Heart left ventricle (tissue), 16 donors: ENCODE measurements at regions not wholly inside any gene's neighbourhood (a gene's known extent, or its start where the extent isn't known, plus 50 kb on each side); places are given as distances from the start of the nearest gene placed in this dataset.

ENCODE experiments used
- ATAC-seq, 4 donors: fragments of 200-7000 bp; cut with Tn5 transposase; one replicate each; pipeline ENCODE4 v1.9.1; 2020 to 2022; ENCODE audit warnings: moderate library complexity in 4 of 4, mild to moderate bottlenecking in 3 of 4, moderate number of reproducible peaks in 1 of 4
- DNase-seq, 5 donors: peaks; one replicate each; pipeline ENCODE4 v3.0.0-alpha.2; 2020
- H3K27ac ChIP-seq, 12 donors: fragments of 200-600 bp; sonication (generic) in 4 of 12; one replicate each; pipeline versions ENCODE4 v1.5.0 to v1.8.0; 2016 to 2022; ENCODE audit warnings: mild to moderate bottlenecking in 2 of 12
- H3K27me3 ChIP-seq, 9 donors: fragments of 200-600 bp; sonication (generic) in 2 of 9; one replicate each; pipeline versions ENCODE4 v1.5.1 to v1.8.0; 2016 to 2022; ENCODE audit warnings: mild to moderate bottlenecking in 3 of 9
- H3K36me3 ChIP-seq, 9 donors: fragments of 200-600 bp; sonication (generic) in 2 of 9; one replicate each; pipeline versions ENCODE4 v1.5.0 to v1.8.0; 2018 to 2022; ENCODE audit warnings: mild to moderate bottlenecking in 2 of 9
- H3K4me1 ChIP-seq, 12 donors: fragments of 200-600 bp; sonication (generic) in 4 of 12; one replicate each; pipeline versions ENCODE4 v1.5.0 to v1.8.0; 2016 to 2022; ENCODE audit warnings: mild to moderate bottlenecking in 3 of 12
- H3K4me3 ChIP-seq, 12 donors: fragments of 200-600 bp; sonication (generic) in 4 of 12; one replicate each; pipeline versions ENCODE4 v1.5.0 to v1.8.0; 2017 to 2022; ENCODE audit warnings: mild to moderate bottlenecking in 9 of 12, moderate library complexity in 4 of 12
- H3K9me3 ChIP-seq, 12 donors: fragments of 200-600 bp; sonication (generic) in 4 of 12; one replicate each; pipeline versions ENCODE4 v1.5.0 to v1.8.0; 2016 to 2022; ENCODE audit warnings: mild to moderate bottlenecking in 1 of 12
- POLR2A ChIP-seq, 2 donors: fragments of 450-650 bp; IDR thresholded peaks; one replicate each; pipeline ENCODE4 v1.6.1; 2017; ENCODE audit warnings: antibody characterized with exemption in 2 of 2, mild to moderate bottlenecking in 2 of 2, moderate library complexity in 2 of 2
- WGBS, 4 donors: extraction: QIAGEN DNeasy Blood & Tissue Kit in 2 of 4; methylation state at CpG; one replicate each; pipeline versions ENCODE4 v1.1.5 to v1.1.7; 2013 to 2018; 5-methylcytosine and 5-hydroxymethylcytosine counted together
- intact Hi-C, 10 donors: fragments of 100-400 bp; cut with DNase I; formaldehyde crosslinking; loops; one replicate each; pipeline versions ENCODE4 v1.11.1 to v1.14.2; 2022
- TF ChIP-seq, protein P1 (sequence below), 12 donors: fragments of 200-600 bp; sonication (generic) in 4 of 12; IDR thresholded peaks; one replicate each; pipeline versions ENCODE4 v1.5.0 to v1.8.0; 2018 to 2022; ENCODE audit warnings: antibody characterized with exemption in 12 of 12, mild to moderate bottlenecking in 5 of 12
- donor health status: ischemic (EF 13 %, LVEDD 7.1; RV severe dilation, severe dysfunction).
- donor health status: healthy with polysubstance abuse.
- donor health status: DM: no; HTN: yes; CAD: no.
- donor health status: DM: no; HTN: no; CAD: no.
- donor health status: ischemic (EF 25% LVEDD 6.9; RV normal size, moderate dysfunction).
- donor health status: ischemic (EF 25% LVEDD 5.7; RV mildly dilated, moderate dysfunction).
- donor health status: healthy.
- donor health status: DM: yes; HTN: yes; CAD: no.
- donor health status: ischemic (EF 35%, LVEDD 5.7; RV mildly dilated, moderate dysfunction).
- donor health status: nonischemic (EF 11% LVEDD 7.7; RV severe dilation, severe dysfunction).
- donor health status: DM: yes; HTN: yes; CAD: no.
- donor health status: PGD.
- donor health status: ischemic (EF 29% LVEDD 5.4; RV normal size, mild dysfunction).
- donor health status: nonischemic (EF 23%, LVEDD 6.1; RV moderate dilation, normal function).

- Histone ChIP-seq H3K9me3 (peaks cover 0 to 17% (median 0%) of the 10 kb centered on the region in 12 donors), H3K27me3 (no peaks in the 10 kb centered on the region), H3K27ac (peak overlapping the region in 2 of 12 donors; percentile 40 to 56), H3K36me3 (no peaks in the 10 kb centered on the region), H3K4me3 (no peak overlapping the region), H3K4me1 (no peaks in the 10 kb centered on the region)
- DNase-seq = no peak
- intact Hi-C loops = no loop called here
- 77 to 83% (median 81%) methylated on average over 7 of the region's 7 CpGs for WGBS, 4 donors
- peak in 3 of 4 donors; percentile 51 to 81 (median 64) for ATAC-seq
- no peak for TF ChIP-seq POLR2A (IDR thresholded peaks at IDR 0.05)
- TF ChIP-seq, protein P1, sequence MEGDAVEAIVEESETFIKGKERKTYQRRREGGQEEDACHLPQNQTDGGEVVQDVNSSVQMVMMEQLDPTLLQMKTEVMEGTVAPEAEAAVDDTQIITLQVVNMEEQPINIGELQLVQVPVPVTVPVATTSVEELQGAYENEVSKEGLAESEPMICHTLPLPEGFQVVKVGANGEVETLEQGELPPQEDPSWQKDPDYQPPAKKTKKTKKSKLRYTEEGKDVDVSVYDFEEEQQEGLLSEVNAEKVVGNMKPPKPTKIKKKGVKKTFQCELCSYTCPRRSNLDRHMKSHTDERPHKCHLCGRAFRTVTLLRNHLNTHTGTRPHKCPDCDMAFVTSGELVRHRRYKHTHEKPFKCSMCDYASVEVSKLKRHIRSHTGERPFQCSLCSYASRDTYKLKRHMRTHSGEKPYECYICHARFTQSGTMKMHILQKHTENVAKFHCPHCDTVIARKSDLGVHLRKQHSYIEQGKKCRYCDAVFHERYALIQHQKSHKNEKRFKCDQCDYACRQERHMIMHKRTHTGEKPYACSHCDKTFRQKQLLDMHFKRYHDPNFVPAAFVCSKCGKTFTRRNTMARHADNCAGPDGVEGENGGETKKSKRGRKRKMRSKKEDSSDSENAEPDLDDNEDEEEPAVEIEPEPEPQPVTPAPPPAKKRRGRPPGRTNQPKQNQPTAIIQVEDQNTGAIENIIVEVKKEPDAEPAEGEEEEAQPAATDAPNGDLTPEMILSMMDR (IDR thresholded peaks at IDR 0.05) = no peak
These were observed 420.8 kb downstream of the CHSY3 start for GRCh38 chr5:130324953-130325671.

- ATAC-seq (no peak), DNase-seq (no peak)
- peaks cover 0 to 12% (median 0%) of the 10 kb centered on the region in 12 donors for H3K9me3 ChIP-seq
- no peaks in the 10 kb centered on the region for H3K27me3 ChIP-seq
- no peaks in the 10 kb centered on the region for H3K4me1 ChIP-seq
- intact Hi-C loops = no loop called here
- TF ChIP-seq POLR2A (IDR thresholded peaks at IDR 0.05) = no peak
- TF ChIP-seq, protein P1 (IDR thresholded peaks at IDR 0.05) = no peak
- H3K36me3 ChIP-seq = no peaks in the 10 kb centered on the region
- peak overlapping the region in 1 of 12 donors; percentile 27 for H3K27ac ChIP-seq
- H3K4me3 ChIP-seq = no peak overlapping the region
- WGBS, 4 donors = 83 to 90% (median 86%) methylated on average over 3 of the region's 3 CpGs
These were observed 419.7 kb downstream of the CHSY3 start for GRCh38 chr5:130323804-130324454.

DNA sequence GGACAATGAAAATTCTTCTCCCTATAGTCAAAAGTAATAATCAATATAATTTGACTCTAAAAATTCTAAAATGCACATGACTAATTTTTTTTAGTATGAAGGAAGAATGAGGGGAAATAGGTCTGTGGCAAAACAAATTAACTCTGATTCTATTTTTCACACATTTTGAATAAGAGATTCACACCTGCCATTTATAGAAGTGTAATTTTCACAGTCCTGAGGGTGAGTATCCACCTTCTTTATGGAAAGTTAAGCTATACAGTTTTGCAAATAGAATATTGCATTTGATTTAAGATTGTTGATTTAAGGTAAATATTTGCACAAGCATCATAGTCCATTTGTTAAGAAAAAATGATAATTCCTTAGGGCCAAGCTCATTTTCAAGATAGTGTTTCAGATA is 417.7 kb downstream of the CHSY3 start:
- ATAC-seq = no peak
- Histone ChIP-seq H3K4me3 (no peak overlapping the region), H3K4me1 (no peaks in the 10 kb centered on the region), H3K27me3 (no peaks in the 10 kb centered on the region), H3K36me3 (no peaks in the 10 kb centered on the region), H3K27ac (no peak overlapping the region), H3K9me3 (peaks cover 0 to 12% (median 0%) of the 10 kb centered on the region in 12 donors)
- intact Hi-C loops = no loop called here
- DNase-seq = no peak
- TF ChIP-seq POLR2A (IDR thresholded peaks at IDR 0.05) = no peak

DNA sequence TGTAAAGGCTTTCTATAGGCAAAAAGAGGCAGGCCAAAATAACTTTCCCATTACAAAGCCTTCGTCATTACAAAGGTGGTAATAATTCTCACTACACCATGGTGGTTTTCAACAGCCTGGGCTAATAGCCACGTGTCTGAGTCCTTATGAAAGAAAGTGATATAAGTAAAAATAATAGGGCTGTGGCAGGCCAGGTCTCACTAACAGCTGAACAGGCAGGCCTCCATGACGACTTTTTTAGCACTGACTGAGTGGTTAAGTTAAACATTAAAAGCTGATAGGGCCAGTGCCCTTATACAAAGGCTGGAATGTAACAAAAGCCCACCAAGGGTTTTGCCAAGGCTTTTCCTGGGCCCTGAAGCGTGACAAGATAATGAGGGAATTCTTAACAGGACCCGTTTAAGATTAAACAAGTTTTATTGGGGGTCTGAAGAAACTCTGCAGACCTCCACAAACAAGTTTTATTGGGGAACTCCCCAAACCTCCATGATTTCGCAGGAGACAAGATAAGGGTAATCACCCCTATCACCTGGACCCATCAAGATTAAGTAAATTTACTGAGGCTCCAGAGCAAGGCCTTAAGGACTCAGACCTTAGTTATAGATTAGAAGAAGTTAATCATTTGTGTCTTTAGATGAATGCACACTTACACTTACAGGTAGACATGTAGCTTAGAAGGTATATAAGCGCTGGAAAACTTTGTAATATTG is 412.9 kb downstream of the CHSY3 start:
- Histone ChIP-seq H3K9me3 (peaks cover 0 to 16% (median 2%) of the 10 kb centered on the region in 12 donors), H3K36me3 (no peaks in the 10 kb centered on the region), H3K4me3 (no peak overlapping the region), H3K27ac (no peak overlapping the region), H3K4me1 (no peaks in the 10 kb centered on the region), H3K27me3 (no peaks in the 10 kb centered on the region)
- ATAC-seq (no peak), DNase-seq (no peak)
- intact Hi-C loops = no loop called here
- 64 to 69% (median 67%) methylated on average over 7 of the region's 7 CpGs for WGBS, 4 donors
- no peak for TF ChIP-seq POLR2A (IDR thresholded peaks at IDR 0.05)
- TF ChIP-seq, protein P1 (IDR thresholded peaks at IDR 0.05) = no peak
